A204.1 (cell line): ENCODE measurements at regions not wholly inside any gene's neighbourhood (a gene's known extent, or its start where the extent isn't known, plus 50 kb on each side); places are given as distances from the start of the nearest gene placed in this dataset.

Experiments used
- FAIRE-seq: peaks from 2 replicates; lab custom pipeline; 2012; peaks lifted over from hg19 to GRCh38; lab: Jason Lieb, UNC

DNA sequence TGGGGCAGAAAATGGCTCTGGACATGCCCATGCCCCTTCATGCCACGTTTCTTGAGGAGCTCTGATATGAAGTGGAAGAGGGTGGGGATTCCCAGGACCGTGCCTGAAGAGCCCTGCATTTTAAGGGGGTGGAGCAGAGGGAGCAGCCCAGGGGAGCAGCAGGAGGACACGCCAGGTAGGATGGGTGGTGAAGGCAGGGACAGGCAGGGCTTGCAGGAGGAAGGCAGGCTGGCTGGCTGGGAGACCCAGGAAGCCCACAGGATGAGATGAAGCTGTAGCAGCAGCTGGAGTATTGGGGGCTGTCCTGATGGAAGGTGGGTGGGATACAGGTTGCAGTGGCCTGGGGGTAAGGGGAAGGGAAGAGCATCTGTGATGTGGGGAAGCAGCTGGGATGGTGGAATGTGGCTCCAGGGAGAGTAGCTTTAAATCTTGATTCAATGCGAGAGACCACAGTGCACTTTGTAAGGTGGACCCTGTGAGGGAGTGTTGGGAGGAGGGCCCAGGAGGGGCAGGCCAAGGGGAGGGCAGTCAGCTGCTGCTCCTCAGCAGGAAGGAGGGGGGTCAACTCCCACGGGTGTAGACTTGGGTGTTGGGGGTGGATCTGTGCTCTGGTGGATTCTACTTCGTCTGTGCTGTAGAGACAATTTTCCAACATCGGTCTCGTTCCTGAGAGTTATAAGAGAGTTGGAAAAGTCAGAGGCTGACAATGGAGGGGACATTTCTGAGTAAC lies 242.6 kb upstream of the IRX4 start:
- no peak for FAIRE-seq

DNA sequence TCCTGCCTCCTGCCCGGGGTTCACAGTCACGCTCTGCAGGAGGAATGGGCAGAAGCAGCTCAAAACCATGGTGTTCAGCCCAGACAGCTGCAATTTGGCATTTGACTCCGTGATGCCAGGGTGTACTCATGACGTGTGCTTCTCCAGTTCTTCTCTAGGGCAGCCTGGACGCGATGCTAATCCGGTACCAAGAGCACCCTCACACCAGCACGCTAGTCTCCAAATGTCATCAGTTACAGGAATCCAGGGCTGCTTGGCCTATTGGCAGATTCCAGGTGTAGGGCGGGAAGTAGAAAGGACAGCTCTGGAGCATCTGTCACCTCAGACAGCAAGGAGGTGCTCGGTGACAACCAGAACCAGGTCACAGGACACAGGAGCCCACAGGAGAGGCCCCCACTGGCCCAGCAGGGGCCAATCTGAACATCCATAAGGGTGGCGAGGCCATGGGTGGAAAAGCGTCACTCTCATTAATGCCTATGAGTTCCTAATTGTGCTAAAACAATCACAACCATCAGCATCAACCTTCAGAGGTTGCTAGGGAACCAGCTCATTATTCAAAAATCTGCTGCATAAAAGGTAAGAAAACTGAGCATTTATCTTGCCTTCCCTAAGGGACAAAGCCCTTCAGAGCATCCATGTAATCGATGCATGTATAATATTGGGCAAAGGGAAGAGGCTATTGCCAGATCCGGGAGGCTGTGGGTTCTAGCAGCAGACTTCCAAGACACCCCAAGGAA lies 241.9 kb upstream of the IRX4 start:
- FAIRE-seq, result no peak

DNA sequence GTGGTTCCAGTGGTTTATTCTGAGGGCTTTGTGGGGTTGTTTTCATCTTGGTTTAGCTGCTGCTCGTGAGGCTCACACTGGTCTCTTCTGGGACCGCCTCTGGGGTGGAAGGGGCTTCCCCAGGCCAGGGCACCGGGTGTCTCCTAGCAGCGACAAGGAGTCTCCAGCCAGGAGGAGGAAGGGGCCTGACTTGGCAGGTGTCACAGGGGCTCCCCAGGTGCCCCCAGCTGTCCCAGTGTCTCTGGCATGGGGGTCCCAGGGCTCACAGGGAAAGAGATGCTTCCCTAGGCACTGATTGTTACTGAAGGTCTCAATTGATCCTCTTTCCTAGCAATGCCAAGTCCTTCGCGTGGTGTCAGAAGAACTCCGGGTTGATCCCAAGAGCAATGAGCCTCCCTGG lies 241.1 kb upstream of the IRX4 start:
- no peak for FAIRE-seq

DNA sequence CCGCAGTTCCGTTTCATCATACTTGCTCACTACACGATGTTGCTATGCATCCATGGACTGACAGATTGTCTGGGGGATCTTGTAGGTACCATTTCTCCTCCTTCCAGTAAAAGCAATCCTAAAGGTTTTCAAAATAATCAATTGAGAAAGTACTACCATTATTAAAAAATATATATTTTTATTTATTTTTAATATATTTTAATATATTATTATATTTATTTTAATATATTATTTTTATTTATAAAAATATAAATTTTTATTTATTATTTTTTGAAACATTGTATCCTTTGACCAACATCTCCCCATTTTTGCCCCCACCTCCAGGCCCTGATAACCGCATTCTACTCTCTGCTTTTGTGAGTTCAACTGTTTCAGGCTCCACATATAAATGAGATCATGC lies 237.6 kb upstream of the IRX4 start:
- FAIRE-seq, result peak; percentile 53

DNA sequence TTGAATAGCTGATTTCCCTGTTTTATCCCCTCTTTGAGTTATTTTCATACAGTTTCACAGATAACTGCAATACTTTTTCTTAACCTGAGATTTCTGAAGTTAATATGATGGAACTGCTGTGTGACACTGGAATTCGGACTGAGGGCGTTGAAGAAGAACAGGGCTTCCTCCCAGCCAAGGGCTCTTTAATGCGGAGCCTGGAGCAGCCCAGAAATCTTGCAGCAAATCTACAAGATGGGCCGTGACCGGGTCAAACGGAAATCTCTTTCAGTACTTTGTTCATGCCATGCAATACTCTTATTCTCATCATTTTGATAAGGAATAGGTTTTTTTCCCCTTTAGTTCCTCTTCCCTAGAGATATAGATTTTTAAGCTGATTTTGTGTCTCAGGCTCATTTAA lies 236.8 kb upstream of the IRX4 start:
- no peak for FAIRE-seq

DNA sequence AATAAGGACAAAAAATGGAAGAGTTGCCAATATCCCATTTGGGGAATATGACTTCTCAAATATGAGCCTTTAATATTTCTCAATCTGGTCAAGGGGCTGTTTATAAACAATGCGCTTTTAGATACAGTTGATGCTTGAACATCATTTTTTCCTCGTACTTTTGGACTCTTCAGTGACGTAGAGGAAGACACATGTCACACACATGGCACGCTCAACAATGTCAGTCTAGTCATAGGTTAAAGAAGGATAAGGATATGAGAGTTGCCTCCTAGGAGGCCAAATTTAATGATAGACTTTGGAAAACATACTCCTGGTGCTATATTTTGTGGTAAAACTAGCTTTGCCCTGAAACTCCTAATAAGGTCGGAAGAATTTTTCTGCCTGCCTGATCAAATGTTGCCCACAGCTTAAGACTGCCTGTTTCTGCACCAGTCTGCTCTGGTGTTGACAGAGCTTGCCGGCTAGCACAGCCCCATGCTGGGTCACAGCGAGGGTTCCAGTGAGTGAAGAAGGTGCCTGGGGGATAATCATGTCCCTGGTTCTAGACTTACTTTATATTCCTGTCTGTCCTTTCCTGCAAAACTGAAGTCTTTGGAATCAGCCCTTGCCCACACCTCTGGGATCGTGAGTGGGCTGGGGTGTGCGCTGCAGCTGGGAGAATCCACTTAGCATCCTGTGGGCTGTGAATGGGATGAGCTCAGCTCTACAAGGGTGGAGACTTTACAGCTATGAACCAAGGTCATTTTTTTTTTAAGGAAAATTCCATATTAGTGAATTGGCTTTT lies 230.8 kb upstream of the IRX4 start:
- no peak for FAIRE-seq

DNA sequence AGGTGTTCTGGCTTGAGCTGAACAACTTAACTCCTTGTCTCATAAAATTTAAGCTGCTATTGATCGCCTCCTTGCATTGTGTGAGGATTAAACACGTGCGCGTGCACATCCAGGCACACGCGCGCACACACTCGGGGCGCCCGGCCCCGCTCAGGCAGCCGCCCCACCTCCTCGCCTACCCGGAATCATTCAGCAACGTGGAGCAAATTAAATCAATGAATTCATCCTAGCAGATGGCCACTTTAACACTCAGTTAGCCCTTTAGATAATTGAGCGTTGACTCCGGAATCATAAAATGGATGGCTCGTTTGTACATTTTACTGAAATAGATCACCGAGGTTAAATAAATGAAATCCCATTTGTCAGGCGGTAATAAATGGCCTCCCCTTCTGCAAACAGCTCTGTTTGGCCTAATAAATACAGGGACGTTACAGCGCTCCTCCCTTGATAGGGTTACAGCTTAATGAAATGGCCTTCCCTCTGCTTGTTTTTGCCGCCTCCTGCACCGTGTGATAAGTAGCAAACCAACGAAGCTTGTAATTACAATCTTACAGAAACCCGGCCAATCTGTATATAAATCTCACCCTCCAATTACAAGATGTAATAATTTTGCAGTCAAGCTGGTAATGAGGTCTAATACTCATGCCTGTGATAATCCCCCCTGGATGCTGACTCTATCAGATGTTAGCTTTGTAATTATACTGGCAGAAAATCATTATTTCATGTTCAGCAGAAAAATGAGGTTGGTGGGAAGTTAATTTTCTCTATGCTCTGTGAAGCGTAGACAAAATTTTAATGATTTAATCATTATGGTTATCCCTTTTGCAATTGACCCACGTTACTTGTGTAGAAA lies 229.7 kb upstream of the IRX4 start:
- FAIRE-seq, result no peak

DNA sequence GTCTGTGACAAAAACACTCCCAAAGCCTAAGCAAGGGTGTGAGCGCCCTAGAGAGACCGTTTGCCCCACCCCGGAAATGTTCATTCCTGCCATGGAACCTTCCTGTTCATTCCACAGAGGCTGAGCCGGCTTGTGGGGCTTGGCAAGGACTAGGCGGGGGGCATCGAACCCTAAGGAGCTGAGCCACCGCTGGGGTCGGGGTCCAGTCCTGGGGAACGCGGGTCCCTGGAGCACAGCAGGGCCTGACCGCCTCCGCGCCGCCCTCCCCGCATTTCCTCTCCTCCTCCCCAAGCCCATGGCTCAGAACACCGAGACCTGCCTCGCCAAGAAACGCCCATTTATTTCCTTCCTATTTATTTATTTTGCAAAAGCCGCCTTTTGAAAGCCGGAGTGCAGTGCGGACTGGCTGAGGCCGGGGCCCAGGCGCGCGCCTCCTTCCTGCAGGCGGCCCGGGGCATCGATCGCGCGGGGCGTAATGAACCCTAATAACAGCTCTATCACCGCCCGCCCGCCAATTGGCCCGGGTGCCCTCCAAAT lies 228.9 kb upstream of the IRX4 start:
- FAIRE-seq, result no peak

DNA sequence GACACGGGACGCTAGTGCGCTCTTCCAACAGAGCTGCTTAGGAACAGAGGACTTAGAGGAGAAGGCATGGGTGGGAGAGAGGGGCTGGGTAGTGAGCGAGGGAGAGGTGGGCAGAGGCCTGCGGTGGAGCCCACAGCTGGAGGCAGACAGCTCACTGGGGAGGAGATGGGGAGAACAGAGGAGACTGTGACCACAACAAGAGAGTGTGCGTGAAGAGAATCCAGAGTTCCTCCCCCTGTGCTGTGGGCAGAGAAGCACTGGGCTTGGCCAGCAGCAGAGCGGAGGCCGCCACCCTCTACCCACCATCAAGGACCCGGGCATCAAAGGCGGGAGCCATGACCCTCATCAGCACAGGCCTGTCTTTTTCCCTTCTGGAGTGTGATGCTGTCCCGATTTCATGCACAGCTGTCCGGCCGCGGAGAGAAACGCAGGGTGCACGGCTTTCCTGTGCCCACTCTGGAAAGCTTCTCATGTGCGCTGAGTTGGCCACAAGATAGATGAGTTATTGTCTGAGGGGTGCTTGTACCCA lies 228.3 kb upstream of the IRX4 start:
- no peak for FAIRE-seq

DNA sequence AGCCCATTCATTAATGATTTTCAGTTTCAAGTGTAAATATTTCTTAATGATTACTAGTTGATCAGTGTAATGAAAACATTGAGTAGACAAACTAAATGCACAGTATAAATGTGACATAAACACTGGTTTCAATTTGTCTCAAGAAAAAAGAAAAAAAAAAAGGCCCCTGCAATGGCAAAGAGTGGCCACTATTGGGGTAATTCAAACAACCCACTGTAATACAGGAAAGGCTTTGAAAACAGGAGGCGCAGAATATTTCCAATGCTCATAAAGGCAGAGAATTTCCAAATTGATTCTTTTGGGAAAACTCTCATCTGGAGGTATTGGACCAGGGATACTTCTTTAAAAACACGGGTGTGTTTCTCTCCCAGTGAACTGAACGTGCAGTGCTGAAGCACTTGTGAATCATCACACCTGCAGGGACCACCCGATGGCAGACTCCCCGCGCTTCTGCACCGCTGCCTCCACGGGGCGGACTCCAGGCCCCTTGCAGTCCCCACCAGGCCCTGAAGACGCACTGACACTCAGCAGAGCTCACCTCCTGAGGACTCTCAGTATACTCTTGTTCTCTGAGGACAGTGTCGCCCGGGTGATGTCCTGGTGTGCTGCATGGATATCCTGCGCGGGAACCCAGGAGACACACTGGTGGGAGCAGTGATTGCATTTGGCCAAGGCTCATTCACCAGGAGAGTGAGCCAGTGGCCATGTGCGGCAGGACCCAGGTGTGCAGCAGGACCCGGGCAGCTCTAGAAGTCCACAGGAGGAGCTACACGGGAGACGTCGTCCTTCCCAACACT lies 227.6 kb upstream of the IRX4 start:
- FAIRE-seq, result no peak

DNA sequence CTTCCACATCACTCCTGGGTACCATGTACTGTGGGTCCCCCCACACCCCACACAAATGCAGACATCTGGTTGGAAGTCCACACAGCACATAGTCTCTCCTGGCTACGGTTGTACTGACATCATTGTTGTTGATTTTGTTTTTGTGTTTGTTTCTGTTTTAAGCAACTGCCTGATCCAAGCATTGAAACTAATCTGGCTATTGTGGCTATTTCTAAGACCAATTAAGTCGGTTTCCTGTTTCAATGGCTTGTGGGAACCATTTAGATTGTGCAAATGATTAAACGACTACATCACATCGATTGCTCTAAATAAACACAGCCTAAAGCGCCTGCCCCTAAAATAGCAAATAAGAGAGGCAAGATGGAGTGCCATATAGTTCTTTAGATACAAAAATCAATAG lies 226.8 kb upstream of the IRX4 start:
- no peak for FAIRE-seq

DNA sequence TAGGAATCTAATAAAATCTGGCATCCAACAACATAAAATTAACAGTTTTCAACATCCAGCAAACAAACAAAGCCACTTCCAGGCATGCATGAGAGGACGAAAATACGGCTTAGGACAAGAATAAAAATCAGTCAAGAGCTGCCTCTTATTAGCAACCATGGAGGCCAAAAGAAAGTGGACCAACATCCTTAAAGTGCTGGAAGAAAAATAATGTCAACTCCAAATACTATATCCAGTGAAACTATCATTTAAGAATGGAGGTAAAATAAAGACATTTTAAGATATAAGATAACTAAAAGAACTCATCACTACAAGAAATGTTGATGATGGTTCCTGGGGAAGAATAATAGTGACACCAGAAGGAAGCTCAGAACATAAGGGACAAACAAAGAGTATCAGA lies 224.0 kb upstream of the IRX4 start:
- no peak for FAIRE-seq

DNA sequence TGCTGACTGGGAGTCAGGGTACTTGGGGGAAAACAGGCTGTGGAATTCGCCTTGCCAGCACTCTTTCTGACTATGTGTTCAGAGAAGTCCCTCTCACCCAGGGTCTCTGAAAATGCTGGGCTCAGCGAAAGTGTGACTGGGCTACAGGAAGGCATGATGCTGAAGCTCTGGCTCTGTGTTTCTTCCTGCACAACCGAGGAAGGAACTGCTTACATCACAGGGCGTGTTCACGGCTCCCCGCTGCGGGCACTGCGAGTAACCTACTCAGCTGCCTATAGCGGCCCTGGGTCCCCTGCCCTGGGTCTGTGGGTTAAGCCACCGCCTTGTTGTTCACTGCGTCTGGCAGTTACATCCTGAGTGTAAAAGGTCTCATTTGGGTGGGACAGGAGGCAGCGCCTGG lies 222.4 kb upstream of the IRX4 start:
- FAIRE-seq, result no peak

DNA sequence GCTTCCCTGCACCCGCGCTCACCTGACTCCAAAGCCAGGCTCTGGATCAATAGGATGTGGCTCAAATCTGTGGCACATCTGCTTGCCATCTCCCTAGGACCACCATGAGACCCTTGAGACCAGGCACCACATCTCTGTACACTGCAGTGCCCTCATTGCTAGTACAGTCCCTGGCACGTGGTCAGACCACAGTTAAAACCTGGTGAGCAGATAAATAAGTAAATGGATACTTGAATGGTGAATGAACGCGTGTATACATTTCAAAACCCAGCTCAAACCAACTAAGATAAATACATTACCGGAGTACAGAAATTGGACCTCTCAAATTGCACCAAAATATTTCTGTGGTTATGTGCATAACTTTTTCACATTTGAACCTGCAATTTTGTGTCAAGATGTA lies 221.2 kb upstream of the IRX4 start:
- FAIRE-seq, result no peak

DNA sequence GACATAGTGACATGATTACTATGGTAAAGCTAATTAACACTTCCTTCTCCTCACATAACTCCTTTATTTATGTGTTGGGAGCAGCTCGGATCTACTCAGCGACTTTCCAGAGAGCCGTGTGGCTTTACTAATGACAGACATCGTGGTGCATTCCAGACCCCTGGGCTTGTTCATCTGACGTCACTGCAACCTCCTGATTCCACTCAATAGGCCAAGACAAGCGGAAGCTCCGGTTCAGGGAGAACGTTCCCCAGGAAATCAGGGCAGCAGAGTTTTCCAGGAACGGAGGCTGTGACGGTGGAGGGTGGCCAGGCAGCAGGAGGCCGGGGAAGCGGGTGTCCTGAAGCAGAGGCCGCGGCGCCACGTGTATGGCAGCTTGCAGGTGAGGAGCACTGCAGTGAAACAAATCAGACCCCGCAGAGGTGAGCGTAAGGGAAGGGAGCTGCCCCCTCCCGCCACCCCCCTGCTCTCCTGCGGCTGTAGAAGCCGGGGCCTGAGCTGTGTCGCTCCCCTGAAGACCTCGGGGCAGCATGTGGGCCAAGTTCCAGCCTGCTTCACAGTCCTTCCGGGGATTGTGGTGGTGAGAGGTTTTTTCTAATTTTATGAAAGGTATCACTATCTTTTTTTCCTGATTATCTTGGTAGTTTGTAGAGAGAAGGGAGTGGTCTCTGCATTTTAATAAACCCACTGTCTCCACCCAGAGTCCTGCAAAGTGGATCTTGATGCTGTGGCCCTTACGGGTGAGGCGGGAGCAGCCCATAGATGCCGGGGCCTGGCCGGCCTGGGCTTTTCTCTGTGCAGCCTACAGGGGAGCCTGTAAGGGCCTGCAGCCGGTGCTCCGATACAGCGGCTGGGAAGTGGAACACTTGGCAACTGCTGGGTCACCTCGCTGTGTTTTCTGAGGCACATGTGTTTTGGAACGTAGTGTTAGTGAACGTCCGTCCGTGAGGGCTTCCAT lies 220.4 kb upstream of the IRX4 start:
- no peak for FAIRE-seq

DNA sequence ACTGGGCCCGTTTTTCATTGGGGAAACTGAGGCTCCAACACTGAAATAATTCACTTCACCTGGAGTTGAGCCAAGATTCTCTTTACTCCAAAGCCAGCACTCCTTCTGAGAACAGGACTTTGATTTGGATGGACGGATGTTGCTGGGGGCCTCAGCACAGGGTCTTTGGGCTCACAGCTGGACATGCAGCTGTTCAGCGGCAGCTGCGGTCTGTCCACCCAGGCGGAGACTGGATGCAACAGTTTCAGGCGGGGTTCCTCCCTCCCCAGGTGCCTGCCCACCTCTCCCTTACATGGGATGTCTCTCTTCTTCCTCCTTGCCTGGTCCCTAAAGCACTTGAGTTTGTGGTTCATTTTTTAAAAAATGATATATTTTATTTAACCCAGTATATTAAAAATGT lies 219.0 kb upstream of the IRX4 start:
- FAIRE-seq, result no peak

DNA sequence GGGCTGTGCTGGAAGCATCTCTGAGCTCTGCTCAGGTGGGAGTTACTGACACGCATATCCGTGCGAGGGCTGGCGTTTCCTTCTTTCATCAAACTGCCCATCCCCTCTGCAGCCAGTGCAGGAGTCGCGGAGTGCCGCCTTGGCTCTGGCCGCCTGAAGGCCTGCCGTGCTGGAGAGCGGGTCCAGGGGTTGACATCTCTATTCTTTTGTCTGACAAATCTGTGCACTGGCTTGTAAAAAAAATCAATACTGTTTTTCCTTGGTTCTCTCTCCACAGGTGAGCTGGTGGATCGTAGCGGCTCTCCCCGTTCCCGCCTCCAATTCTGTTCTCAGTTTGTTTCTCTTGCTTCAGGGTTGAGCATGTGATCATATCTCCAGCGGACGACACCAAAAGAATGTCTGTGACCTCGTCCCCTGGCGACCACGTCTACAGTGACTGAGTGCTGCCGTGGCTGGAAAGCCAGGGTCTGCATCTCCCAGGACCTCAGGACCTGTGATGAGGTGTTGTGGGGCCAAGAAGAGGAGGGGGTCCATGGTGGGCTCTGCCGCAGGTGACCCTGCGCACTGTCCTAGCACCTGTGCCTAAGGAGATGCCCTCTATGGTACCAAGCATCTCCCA lies 214.3 kb upstream of the IRX4 start:
- FAIRE-seq, result no peak

DNA sequence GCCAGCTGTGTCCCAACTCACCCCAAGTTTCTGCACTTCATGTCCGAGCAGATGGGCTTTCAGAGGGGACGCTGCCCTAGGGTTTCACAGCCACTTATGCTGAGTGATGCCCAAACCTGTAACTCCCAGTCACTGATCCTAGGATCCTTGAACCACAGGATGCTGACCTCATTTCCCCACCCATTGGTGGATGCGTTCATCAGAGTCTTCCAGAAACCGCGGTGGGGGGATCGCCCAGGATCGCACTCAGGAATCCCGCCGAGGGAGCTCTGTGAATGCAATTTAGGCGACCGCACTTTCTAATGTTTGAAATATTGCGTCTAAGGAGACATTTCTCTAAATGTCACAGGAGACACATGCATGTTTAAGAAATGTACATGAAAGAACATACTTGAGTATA lies 212.3 kb upstream of the IRX4 start:
- no peak for FAIRE-seq

DNA sequence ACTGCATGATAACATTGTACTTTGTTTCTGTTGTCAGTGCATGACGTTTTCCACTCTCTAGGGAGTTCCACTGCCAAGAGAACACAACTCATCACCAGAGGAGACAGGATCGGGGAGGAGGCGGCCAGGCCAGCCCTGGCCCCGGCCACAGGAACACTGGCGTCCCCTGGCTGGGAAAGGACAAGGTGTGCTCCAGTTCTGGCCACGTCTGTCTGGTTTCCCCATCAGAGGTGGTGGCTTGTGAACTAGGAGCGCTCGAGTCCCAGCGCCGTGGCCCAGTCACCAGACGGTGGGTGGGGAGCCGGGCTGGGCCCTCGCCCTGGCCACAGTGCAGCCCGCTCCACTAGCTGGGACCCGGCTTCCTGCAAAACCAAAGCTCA lies 211.9 kb upstream of the IRX4 start:
- no peak for FAIRE-seq
